HG02759 (cell line): ENCODE measurements at regions not wholly inside any gene's neighbourhood (a gene's known extent, or its start where the extent isn't known, plus 50 kb on each side); places are given as distances from the start of the nearest gene placed in this dataset.

ENCODE experiments used
- ATAC-seq: cut with Tn5 transposase; IDR thresholded peaks from one replicate; pipeline ENCODE4 v1.9.1; 2021; ENCODE audit warnings: mild to moderate bottlenecking, moderate library complexity; ENCODE audit not compliant: unreplicated experiment

- no peak for ATAC-seq
Observed at GRCh38 chr11:45525393-45525792, 140.0 kb downstream of the CHST1 start.

GRCh38 chr11:45523760-45524159 is 141.7 kb downstream of the CHST1 start:
- ATAC-seq: no peak

GRCh38 chr11:45518833-45519535 is 146.4 kb downstream of the CHST1 start:
- no peak for ATAC-seq

GRCh38 chr11:45518141-45518832 is 147.1 kb downstream of the CHST1 start:
- no peak for ATAC-seq

GRCh38 chr11:45517171-45517770 is 148.2 kb downstream of the CHST1 start:
- no peak for ATAC-seq

- no peak for ATAC-seq
Observed at GRCh38 chr11:45513821-45514340, 151.5 kb downstream of the CHST1 start.

- no peak for ATAC-seq
Observed at GRCh38 chr11:45512471-45513148, 152.8 kb downstream of the CHST1 start.

GRCh38 chr11:45511566-45511965 is 153.9 kb downstream of the CHST1 start:
- ATAC-seq: no peak

GRCh38 chr11:45507916-45508315 is 157.5 kb downstream of the CHST1 start:
- no peak for ATAC-seq

- ATAC-seq: no peak
Observed at GRCh38 chr11:45503311-45503710, 162.1 kb downstream of the CHST1 start.

GRCh38 chr11:45502226-45502545 is 163.2 kb downstream of the CHST1 start:
- no peak for ATAC-seq

GRCh38 chr11:45501392-45502225 is 163.8 kb downstream of the CHST1 start:
- ATAC-seq: no peak

- ATAC-seq: no peak
Observed at GRCh38 chr11:45500451-45500850, 165.0 kb downstream of the CHST1 start.

- ATAC-seq: no peak
Observed at GRCh38 chr11:45494738-45495137, 170.7 kb downstream of the CHST1 start.

GRCh38 chr11:45489281-45489905 is 176.0 kb downstream of the CHST1 start:
- ATAC-seq: no peak

GRCh38 chr11:45486461-45486860 is 179.0 kb downstream of the CHST1 start:
- no peak for ATAC-seq

- ATAC-seq: no peak
Observed at GRCh38 chr11:45485070-45485707, 180.2 kb downstream of the CHST1 start.

GRCh38 chr11:45484326-45484883 is 181.0 kb downstream of the CHST1 start:
- ATAC-seq: no peak

- no peak for ATAC-seq
Observed at GRCh38 chr11:45483416-45483815, 182.0 kb downstream of the CHST1 start.
